ENCODE measurements at regions not wholly inside any gene's neighbourhood (a gene's known extent, or its start where the extent isn't known, plus 50 kb on each side); places are given as distances from the start of the nearest gene placed in this dataset.

DNA sequence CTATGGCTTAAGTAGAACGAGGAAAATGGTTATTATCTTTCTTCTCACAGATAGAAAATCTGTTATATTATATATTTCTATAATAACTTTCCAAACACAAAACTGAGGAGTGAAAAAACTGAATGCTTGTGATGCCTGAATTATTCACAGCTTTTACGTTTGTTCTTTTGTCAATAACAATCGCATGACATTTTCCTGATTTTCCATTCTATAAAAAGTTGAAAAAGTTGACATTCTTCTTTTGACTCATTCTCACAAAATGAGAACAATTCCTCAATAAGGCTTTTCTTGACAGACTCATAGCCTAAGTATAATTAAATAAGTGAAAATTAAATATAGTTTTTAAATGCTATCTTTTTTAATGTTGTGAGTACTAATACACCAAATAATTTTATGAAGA, 288.8 kb upstream of the TGFBR2 start (continued):
- TF ChIP-seq NR2C2 (CRISPR knock-in tag; IDR thresholded peaks at IDR 0.05) (no peak), ETV6 (CRISPR knock-in tag; IDR thresholded peaks at IDR 0.05) (no peak)
- TF ChIP-seq, protein P1, sequence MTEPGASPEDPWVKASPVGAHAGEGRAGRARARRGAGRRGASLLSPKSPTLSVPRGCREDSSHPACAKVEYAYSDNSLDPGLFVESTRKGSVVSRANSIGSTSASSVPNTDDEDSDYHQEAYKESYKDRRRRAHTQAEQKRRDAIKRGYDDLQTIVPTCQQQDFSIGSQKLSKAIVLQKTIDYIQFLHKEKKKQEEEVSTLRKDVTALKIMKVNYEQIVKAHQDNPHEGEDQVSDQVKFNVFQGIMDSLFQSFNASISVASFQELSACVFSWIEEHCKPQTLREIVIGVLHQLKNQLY (CRISPR knock-in tag; IDR thresholded peaks at IDR 0.05), result no peak
- TF ChIP-seq, protein P2, sequence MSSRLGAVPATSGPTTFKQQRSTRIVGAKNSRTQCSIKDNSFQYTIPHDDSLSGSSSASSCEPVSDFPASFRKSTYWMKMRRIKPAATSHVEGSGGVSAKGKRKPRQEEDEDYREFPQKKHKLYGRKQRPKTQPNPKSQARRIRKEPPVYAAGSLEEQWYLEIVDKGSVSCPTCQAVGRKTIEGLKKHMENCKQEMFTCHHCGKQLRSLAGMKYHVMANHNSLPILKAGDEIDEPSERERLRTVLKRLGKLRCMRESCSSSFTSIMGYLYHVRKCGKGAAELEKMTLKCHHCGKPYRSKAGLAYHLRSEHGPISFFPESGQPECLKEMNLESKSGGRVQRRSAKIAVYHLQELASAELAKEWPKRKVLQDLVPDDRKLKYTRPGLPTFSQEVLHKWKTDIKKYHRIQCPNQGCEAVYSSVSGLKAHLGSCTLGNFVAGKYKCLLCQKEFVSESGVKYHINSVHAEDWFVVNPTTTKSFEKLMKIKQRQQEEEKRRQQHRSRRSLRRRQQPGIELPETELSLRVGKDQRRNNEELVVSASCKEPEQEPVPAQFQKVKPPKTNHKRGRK (CRISPR knock-in tag; IDR thresholded peaks at IDR 0.05; ENCODE audit: borderline replicate concordance), result no peak
- TF ChIP-seq, protein P3, sequence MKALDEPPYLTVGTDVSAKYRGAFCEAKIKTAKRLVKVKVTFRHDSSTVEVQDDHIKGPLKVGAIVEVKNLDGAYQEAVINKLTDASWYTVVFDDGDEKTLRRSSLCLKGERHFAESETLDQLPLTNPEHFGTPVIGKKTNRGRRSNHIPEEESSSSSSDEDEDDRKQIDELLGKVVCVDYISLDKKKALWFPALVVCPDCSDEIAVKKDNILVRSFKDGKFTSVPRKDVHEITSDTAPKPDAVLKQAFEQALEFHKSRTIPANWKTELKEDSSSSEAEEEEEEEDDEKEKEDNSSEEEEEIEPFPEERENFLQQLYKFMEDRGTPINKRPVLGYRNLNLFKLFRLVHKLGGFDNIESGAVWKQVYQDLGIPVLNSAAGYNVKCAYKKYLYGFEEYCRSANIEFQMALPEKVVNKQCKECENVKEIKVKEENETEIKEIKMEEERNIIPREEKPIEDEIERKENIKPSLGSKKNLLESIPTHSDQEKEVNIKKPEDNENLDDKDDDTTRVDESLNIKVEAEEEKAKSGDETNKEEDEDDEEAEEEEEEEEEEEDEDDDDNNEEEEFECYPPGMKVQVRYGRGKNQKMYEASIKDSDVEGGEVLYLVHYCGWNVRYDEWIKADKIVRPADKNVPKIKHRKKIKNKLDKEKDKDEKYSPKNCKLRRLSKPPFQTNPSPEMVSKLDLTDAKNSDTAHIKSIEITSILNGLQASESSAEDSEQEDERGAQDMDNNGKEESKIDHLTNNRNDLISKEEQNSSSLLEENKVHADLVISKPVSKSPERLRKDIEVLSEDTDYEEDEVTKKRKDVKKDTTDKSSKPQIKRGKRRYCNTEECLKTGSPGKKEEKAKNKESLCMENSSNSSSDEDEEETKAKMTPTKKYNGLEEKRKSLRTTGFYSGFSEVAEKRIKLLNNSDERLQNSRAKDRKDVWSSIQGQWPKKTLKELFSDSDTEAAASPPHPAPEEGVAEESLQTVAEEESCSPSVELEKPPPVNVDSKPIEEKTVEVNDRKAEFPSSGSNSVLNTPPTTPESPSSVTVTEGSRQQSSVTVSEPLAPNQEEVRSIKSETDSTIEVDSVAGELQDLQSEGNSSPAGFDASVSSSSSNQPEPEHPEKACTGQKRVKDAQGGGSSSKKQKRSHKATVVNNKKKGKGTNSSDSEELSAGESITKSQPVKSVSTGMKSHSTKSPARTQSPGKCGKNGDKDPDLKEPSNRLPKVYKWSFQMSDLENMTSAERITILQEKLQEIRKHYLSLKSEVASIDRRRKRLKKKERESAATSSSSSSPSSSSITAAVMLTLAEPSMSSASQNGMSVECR (CRISPR knock-in tag; IDR thresholded peaks at IDR 0.05; ENCODE audit: borderline replicate concordance), result no peak
- TF ChIP-seq, protein P4, sequence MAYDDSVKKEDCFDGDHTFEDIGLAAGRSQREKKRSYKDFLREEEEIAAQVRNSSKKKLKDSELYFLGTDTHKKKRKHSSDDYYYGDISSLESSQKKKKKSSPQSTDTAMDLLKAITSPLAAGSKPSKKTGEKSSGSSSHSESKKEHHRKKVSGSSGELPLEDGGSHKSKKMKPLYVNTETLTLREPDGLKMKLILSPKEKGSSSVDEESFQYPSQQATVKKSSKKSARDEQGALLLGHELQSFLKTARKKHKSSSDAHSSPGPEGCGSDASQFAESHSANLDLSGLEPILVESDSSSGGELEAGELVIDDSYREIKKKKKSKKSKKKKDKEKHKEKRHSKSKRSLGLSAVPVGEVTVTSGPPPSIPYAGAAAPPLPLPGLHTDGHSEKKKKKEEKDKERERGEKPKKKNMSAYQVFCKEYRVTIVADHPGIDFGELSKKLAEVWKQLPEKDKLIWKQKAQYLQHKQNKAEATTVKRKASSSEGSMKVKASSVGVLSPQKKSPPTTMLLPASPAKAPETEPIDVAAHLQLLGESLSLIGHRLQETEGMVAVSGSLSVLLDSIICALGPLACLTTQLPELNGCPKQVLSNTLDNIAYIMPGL (CRISPR knock-in tag; IDR thresholded peaks at IDR 0.05), result no peak
- TF ChIP-seq, protein P5, sequence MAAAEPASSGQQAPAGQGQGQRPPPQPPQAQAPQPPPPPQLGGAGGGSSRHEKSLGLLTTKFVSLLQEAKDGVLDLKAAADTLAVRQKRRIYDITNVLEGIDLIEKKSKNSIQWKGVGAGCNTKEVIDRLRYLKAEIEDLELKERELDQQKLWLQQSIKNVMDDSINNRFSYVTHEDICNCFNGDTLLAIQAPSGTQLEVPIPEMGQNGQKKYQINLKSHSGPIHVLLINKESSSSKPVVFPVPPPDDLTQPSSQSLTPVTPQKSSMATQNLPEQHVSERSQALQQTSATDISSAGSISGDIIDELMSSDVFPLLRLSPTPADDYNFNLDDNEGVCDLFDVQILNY (CRISPR knock-in tag; IDR thresholded peaks at IDR 0.05), result no peak
- TF ChIP-seq, protein P6, sequence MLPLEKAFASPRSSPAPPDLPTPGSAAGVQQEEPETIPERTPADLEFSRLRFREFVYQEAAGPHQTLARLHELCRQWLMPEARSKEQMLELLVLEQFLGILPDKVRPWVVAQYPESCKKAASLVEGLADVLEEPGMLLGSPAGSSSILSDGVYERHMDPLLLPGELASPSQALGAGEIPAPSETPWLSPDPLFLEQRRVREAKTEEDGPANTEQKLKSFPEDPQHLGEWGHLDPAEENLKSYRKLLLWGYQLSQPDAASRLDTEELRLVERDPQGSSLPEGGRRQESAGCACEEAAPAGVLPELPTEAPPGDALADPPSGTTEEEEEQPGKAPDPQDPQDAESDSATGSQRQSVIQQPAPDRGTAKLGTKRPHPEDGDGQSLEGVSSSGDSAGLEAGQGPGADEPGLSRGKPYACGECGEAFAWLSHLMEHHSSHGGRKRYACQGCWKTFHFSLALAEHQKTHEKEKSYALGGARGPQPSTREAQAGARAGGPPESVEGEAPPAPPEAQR (CRISPR knock-in tag; IDR thresholded peaks at IDR 0.05), result no peak
- TF ChIP-seq, protein P7, sequence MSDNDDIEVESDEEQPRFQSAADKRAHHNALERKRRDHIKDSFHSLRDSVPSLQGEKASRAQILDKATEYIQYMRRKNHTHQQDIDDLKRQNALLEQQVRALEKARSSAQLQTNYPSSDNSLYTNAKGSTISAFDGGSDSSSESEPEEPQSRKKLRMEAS (CRISPR knock-in tag; IDR thresholded peaks at IDR 0.05), result no peak

DNA sequence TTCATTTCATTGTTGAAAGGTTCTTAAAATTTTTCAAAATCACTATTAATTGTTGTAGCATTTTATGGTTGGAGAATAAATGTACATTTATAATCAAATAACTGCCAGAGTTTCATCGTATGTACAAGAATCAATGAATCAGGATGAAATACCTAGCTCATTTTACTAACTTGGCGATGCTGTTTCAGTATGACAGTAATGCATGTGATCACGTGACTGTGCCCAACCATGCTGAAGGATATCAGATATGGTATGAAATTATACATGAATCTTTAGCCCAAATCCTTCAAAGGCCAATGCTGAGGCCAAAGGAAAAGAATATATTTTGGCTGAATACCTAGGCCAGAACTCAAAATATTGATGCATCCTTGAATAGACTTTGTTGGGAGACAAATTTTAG, 288.3 kb upstream of the TGFBR2 start:
- Mint-ChIP-seq H3K9me3 (peaks cover 18% of the 10 kb centered on the region), H3K36me3 (peaks cover 8% of the 10 kb centered on the region), H3K27ac (no peak overlapping the region), H3K4me3 (no peak overlapping the region), H3K27me3 (ENCODE audit: low read depth) (no peaks in the 10 kb centered on the region), H3K4me1 (no peaks in the 10 kb centered on the region)
- no peak for DNase-seq (ENCODE audit: low spot score)
- ATAC-seq, result no peak
- CTCF ChIA-PET, result no interaction called here
- POLR2A ChIA-PET, result no interaction called here
- TF ChIP-seq, protein P8, sequence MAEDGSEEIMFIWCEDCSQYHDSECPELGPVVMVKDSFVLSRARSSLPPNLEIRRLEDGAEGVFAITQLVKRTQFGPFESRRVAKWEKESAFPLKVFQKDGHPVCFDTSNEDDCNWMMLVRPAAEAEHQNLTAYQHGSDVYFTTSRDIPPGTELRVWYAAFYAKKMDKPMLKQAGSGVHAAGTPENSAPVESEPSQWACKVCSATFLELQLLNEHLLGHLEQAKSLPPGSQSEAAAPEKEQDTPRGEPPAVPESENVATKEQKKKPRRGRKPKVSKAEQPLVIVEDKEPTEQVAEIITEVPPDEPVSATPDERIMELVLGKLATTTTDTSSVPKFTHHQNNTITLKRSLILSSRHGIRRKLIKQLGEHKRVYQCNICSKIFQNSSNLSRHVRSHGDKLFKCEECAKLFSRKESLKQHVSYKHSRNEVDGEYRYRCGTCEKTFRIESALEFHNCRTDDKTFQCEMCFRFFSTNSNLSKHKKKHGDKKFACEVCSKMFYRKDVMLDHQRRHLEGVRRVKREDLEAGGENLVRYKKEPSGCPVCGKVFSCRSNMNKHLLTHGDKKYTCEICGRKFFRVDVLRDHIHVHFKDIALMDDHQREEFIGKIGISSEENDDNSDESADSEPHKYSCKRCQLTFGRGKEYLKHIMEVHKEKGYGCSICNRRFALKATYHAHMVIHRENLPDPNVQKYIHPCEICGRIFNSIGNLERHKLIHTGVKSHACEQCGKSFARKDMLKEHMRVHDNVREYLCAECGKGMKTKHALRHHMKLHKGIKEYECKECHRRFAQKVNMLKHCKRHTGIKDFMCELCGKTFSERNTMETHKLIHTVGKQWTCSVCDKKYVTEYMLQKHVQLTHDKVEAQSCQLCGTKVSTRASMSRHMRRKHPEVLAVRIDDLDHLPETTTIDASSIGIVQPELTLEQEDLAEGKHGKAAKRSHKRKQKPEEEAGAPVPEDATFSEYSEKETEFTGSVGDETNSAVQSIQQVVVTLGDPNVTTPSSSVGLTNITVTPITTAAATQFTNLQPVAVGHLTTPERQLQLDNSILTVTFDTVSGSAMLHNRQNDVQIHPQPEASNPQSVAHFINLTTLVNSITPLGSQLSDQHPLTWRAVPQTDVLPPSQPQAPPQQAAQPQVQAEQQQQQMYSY (CRISPR knock-in tag; IDR thresholded peaks at IDR 0.05), result no peak
- TF ChIP-seq CREB1 (CRISPR knock-in tag; IDR thresholded peaks at IDR 0.05) (no peak), TP53 (CRISPR knock-in tag; IDR thresholded peaks at IDR 0.05) (no peak), TEAD4 (CRISPR knock-in tag; IDR thresholded peaks at IDR 0.05) (no peak)
- TF ChIP-seq, protein P9, sequence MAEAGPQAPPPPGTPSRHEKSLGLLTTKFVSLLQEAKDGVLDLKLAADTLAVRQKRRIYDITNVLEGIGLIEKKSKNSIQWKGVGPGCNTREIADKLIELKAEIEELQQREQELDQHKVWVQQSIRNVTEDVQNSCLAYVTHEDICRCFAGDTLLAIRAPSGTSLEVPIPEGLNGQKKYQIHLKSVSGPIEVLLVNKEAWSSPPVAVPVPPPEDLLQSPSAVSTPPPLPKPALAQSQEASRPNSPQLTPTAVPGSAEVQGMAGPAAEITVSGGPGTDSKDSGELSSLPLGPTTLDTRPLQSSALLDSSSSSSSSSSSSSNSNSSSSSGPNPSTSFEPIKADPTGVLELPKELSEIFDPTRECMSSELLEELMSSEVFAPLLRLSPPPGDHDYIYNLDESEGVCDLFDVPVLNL (CRISPR knock-in tag; IDR thresholded peaks at IDR 0.05; ENCODE audit: borderline replicate concordance, low read depth), result no peak
- TF ChIP-seq, protein P10, sequence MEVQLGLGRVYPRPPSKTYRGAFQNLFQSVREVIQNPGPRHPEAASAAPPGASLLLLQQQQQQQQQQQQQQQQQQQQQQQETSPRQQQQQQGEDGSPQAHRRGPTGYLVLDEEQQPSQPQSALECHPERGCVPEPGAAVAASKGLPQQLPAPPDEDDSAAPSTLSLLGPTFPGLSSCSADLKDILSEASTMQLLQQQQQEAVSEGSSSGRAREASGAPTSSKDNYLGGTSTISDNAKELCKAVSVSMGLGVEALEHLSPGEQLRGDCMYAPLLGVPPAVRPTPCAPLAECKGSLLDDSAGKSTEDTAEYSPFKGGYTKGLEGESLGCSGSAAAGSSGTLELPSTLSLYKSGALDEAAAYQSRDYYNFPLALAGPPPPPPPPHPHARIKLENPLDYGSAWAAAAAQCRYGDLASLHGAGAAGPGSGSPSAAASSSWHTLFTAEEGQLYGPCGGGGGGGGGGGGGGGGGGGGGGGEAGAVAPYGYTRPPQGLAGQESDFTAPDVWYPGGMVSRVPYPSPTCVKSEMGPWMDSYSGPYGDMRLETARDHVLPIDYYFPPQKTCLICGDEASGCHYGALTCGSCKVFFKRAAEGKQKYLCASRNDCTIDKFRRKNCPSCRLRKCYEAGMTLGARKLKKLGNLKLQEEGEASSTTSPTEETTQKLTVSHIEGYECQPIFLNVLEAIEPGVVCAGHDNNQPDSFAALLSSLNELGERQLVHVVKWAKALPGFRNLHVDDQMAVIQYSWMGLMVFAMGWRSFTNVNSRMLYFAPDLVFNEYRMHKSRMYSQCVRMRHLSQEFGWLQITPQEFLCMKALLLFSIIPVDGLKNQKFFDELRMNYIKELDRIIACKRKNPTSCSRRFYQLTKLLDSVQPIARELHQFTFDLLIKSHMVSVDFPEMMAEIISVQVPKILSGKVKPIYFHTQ (CRISPR knock-in tag; IDR thresholded peaks at IDR 0.05), result no peak
